T-cell (primary cell): ENCODE measurements at regions not wholly inside any gene's neighbourhood (a gene's known extent, or its start where the extent isn't known, plus 50 kb on each side); places are given as distances from the start of the nearest gene placed in this dataset.

Experiments used
- ATAC-seq, 4 experiments: fragments of 200-7000 bp in 3 of 4; fragments of 150-1000 bp in 1 of 4; cut with Tn5 transposase; replicated peaks in 1 of 4; 1 replicate in 3 of 4; 2 replicates in 1 of 4; pipeline ENCODE4 v1.10.0; 2021; ENCODE audit warnings: moderate library complexity in 3 of 4, mild to moderate bottlenecking in 2 of 4, moderate number of reproducible peaks in 1 of 4
- CTCF ChIA-PET, 2 donors: fragments of 300-600 bp; sonication (Branson Sonifier 250); formaldehyde crosslinking; loops; one replicate each; lab custom pipeline; 2022; ENCODE audit warnings: antibody characterized with exemption in 2 of 2; lab: Charles Lee
- POLR2A ChIA-PET, 2 donors: fragments of 300-600 bp; sonication (Branson Sonifier 250); formaldehyde crosslinking; loops; one replicate each; lab custom pipeline; 2022; ENCODE audit warnings: antibody characterized with exemption in 2 of 2; lab: Charles Lee
- DNase-seq, 35 experiments: peaks; one replicate each; pipeline versions ENCODE4 v3.0.0 to v3.0.0-alpha.2; 2013 to 2023
- H3K27ac ChIP-seq: one replicate; pipeline ENCODE4 v1.5.1; 2013; ENCODE audit warnings: low read length
- H3K27me3 ChIP-seq, 2 experiments: replicated peaks in 1 of 2; 1 replicate in 1 of 2; 2 replicates in 1 of 2; pipeline versions ENCODE4 v1.6.1 to v1.7.0; 2013; ENCODE audit warnings: low read length in 1 of 2, mixed read lengths in 1 of 2; ENCODE audit not compliant: control insufficient read depth in 2 of 2, insufficient read depth in 2 of 2; ENCODE audit errors: extremely low read depth in 1 of 2
- H3K36me3 ChIP-seq, 2 donors: 1 replicate in 1 of 2; 2 replicates in 1 of 2; pipeline versions ENCODE4 v1.6.1 to v1.7.0; 2013; ENCODE audit warnings: low read length in 1 of 2; ENCODE audit not compliant: control insufficient read depth in 2 of 2, insufficient read depth in 1 of 2; ENCODE audit errors: extremely low read depth in 1 of 2
- H3K4me1 ChIP-seq, 2 experiments: 1 replicate in 1 of 2; 2 replicates in 1 of 2; pipeline versions ENCODE4 v1.6.1 to v1.7.0; 2013; ENCODE audit warnings: low read length in 2 of 2, mixed read lengths in 1 of 2; ENCODE audit not compliant: insufficient read depth in 2 of 2, control insufficient read depth in 1 of 2; ENCODE audit errors: extremely low read depth in 1 of 2
- H3K4me3 ChIP-seq, 2 donors: 1 replicate in 1 of 2; 2 replicates in 1 of 2; pipeline versions ENCODE4 v1.5.1 to v1.7.0; 2013; ENCODE audit warnings: mild to moderate bottlenecking in 2 of 2, low read length in 1 of 2, moderate library complexity in 1 of 2; ENCODE audit not compliant: control insufficient read depth in 1 of 2; ENCODE audit errors: extremely low read depth in 1 of 2
- H3K9me3 ChIP-seq: 2 replicates; pipeline ENCODE4 v1.7.0; 2013
- H3K27ac Mint-ChIP-seq, 2 donors: one replicate each; pipeline ENCODE4 v1.8.0; 2020 to 2021; ENCODE audit warnings: mild to moderate bottlenecking in 2 of 2, mixed read lengths in 2 of 2
- H3K27me3 Mint-ChIP-seq, 2 donors: one replicate each; pipeline ENCODE4 v1.8.0; 2021 to 2022; ENCODE audit warnings: mixed read lengths in 2 of 2
- H3K36me3 Mint-ChIP-seq: one replicate; pipeline ENCODE4 v1.8.0; 2021; ENCODE audit warnings: mixed read lengths
- H3K4me1 Mint-ChIP-seq, 3 donors: one replicate each; pipeline ENCODE4 v1.8.0; 2020 to 2022; ENCODE audit warnings: mixed read lengths in 3 of 3, mild to moderate bottlenecking in 1 of 3
- H3K4me3 Mint-ChIP-seq, 3 donors: one replicate each; pipeline ENCODE4 v1.8.0; 2020 to 2022; ENCODE audit warnings: mild to moderate bottlenecking in 3 of 3, mixed read lengths in 3 of 3, moderate library complexity in 3 of 3
- H3K9me3 Mint-ChIP-seq, 3 donors: one replicate each; pipeline ENCODE4 v1.8.0; 2020 to 2022; ENCODE audit warnings: mixed read lengths in 3 of 3
- WGBS: methylation state at CpG from one replicate; pipeline ENCODE4 v1.1.5; 2013; ENCODE audit warnings: missing lambda C conversion rate; ENCODE audit not compliant: insufficient coverage; 5-methylcytosine and 5-hydroxymethylcytosine counted together

DNA sequence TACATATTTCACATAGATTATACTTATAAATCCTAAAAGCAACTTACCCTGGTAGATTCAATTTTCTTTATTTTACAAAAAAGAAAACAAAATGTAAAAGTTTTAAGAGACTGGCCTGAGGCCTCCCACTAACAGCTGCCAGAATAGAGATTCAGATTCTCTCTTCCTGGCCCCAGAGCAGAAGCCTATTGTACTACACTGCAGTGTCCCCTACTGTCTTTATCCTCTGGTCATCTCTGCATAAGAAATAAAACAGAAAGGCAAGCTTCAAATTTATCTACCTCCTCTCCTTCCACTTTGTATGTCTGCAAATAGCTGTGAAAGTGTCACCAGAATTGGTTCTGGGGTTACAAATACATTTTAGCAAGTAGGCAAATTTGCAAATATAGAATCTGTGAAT lies 1004.1 kb upstream of the PCDH9 start:
- Mint-ChIP-seq H3K4me3 (no peak overlapping the region), H3K27ac (no peak overlapping the region), H3K36me3 (no peaks in the 10 kb centered on the region), H3K4me1 (no peaks in the 10 kb centered on the region), H3K27me3 (no peaks in the 10 kb centered on the region), H3K9me3 (peaks cover 9 to 13% (median 12%) of the 10 kb centered on the region in 3 donors)
- H3K4me1 ChIP-seq: no peaks in the 10 kb centered on the region
- CTCF ChIA-PET: no interaction called here
- no peak for ATAC-seq
- no peak overlapping the region for H3K4me3 ChIP-seq
- no peaks in the 10 kb centered on the region for H3K27me3 ChIP-seq
- no peak for DNase-seq
- H3K9me3 ChIP-seq: no peaks in the 10 kb centered on the region
- no peak overlapping the region for H3K27ac ChIP-seq
- H3K36me3 ChIP-seq: no peaks in the 10 kb centered on the region
- POLR2A ChIA-PET: no interaction called here

DNA sequence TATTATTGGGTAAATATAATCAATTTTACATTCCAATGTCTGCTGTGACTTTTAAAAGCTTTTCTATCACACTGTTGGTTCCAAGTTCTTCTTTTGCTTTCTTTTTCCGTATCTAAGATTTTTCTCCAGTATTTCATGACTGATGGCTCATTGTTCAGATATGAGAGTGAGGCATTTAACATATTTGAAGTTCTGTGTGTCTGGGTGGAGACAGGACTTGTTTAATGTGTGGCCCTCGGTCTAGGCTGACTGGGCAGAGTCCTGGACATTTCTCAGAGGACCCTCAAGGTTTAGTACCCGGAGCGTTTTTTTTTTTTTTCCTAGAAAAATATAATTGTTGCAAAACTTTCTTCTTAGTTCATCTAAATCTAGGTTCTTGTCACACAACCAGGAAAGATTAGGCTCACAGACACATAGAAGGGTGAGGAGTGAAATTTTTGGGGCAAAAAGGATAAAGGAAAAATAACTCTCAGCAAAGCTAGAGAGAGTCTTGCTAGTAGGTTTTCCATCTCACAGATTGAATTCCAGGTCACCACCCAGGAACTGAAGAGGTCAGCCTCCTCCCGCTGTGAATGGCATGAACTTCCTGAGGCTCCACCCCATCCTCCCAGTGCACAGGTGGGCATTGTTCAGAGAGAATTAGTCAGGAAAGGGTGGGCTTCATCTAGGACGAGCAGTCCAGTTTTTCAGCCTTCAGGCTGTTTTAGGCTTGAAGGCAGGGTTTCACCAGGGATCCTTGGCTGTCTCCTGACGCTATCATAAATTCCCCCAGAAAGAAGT lies 1002.4 kb upstream of the PCDH9 start:
- H3K4me3 Mint-ChIP-seq: no peak overlapping the region
- DNase-seq (no peak), ATAC-seq (no peak)
- no peak overlapping the region for H3K27ac Mint-ChIP-seq
- H3K27me3 ChIP-seq: no peaks in the 10 kb centered on the region
- CTCF ChIA-PET: interaction anchor here in 1 of 2 donors (1.0 kb wide), 1 partner anchor 11 kb away, joined by 4 read pairs; no protein-coding TSS in a partner anchor
- H3K9me3 ChIP-seq: no peaks in the 10 kb centered on the region
- POLR2A ChIA-PET: no interaction called here
- no CpG with 5 or more reads among the region's 7 CpGs for WGBS
- H3K27ac ChIP-seq: no peak overlapping the region
- no peaks in the 10 kb centered on the region for H3K36me3 ChIP-seq
- H3K9me3 Mint-ChIP-seq: peaks cover 15 to 20% (median 18%) of the 10 kb centered on the region in 3 donors
- no peak overlapping the region for H3K4me3 ChIP-seq
- H3K27me3 Mint-ChIP-seq: no peaks in the 10 kb centered on the region
- H3K4me1 Mint-ChIP-seq: no peaks in the 10 kb centered on the region
- H3K4me1 ChIP-seq: no peaks in the 10 kb centered on the region
- H3K36me3 Mint-ChIP-seq: no peaks in the 10 kb centered on the region

DNA sequence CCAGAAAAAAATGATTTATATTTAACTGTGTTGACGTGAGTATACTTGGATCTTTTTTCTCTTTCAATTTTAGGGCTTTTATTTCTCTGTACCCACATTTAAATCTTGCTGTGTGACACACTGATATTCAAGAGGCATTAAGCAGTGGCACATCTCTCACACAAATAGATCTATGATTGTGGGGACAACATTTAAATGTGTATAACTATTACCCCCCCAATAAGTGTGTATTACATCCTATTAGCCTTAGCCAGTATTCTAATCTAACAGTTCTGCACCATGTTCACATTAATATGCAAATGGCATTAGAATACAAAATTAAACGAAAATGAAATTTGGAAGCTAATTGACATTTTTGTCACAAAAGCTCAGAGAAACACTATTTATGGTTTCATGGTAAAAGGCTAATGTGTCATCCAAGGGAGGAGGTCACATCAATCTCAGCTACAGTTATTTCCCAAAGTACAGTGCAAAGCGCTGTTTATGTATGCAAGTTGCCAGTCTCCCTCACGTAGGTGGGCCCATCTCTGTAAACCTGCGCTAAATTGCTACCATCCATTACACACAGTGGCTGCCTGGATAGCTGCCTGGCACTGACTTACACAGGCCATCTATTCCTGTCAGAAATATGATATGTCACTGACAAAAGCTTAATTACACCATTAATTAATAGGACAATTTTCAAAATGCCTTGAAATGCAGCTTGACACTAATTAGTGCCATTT lies 984.7 kb upstream of the PCDH9 start:
- no peaks in the 10 kb centered on the region for H3K36me3 Mint-ChIP-seq
- Histone ChIP-seq H3K4me3 (no peak overlapping the region), H3K27me3 (no peaks in the 10 kb centered on the region), H3K4me1 (no peaks in the 10 kb centered on the region), H3K9me3 (no peaks in the 10 kb centered on the region), H3K27ac (no peak overlapping the region), H3K36me3 (no peaks in the 10 kb centered on the region)
- H3K27ac Mint-ChIP-seq: no peak overlapping the region
- no peaks in the 10 kb centered on the region for H3K4me1 Mint-ChIP-seq
- no peak for DNase-seq
- ATAC-seq: no peak
- H3K27me3 Mint-ChIP-seq: no peaks in the 10 kb centered on the region
- POLR2A ChIA-PET: no interaction called here
- WGBS: 100% methylated on average over 3 of the region's 5 CpGs
- H3K4me3 Mint-ChIP-seq: no peak overlapping the region
- peaks cover 20 to 24% (median 20%) of the 10 kb centered on the region in 3 donors for H3K9me3 Mint-ChIP-seq
- CTCF ChIA-PET: no interaction called here

DNA sequence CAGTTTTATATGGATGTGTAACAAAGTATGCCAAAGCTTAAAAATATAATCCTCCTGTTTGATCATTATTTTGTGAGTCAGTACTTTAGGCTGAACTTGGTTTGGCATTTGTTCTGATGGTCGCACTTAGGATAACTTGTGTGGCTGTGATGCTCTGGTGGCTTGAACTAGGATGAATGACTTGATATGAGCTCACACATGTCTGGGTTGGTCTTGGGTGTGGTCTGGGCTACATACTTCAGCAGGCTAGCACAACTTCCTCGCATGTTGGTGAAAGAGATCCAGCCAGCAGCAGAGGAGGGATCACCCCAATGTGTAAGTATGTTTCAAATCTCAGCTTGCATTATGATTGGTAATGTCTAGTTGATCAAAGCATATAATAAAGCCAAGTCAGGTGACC lies 969.1 kb upstream of the PCDH9 start:
- no peaks in the 10 kb centered on the region for H3K4me1 ChIP-seq
- H3K9me3 Mint-ChIP-seq: peaks cover 9 to 14% (median 12%) of the 10 kb centered on the region in 3 donors
- H3K27ac Mint-ChIP-seq: no peak overlapping the region
- no peaks in the 10 kb centered on the region for H3K27me3 Mint-ChIP-seq
- ATAC-seq (no peak), DNase-seq (no peak)
- no peaks in the 10 kb centered on the region for H3K4me1 Mint-ChIP-seq
- H3K36me3 Mint-ChIP-seq: no peaks in the 10 kb centered on the region
- H3K4me3 ChIP-seq: no peak overlapping the region
- 92% methylated on average over 1 of the region's 2 CpGs for WGBS
- H3K9me3 ChIP-seq: no peaks in the 10 kb centered on the region
- no peaks in the 10 kb centered on the region for H3K36me3 ChIP-seq
- POLR2A ChIA-PET: no interaction called here
- H3K27ac ChIP-seq: no peak overlapping the region
- CTCF ChIA-PET: no interaction called here
- H3K4me3 Mint-ChIP-seq: no peak overlapping the region
- H3K27me3 ChIP-seq: no peaks in the 10 kb centered on the region

DNA sequence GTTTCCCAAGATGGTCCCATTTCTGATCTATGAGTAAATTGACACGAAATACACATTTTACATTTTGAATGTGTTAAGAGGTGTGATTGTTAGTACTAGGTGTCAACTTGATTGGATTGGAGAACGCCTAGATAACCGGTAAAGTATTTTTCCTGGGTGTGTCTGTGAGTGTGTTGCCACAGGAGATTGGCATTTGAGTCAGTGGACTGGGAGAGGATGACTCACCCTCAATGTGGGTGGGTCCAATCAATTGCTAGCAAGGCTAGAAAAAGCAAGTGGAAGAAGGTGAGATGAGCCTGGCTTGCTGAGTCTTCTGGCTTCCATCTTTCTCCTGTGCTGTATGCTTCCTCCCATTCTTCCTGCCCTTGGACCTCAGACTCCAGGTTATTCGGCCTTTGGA lies 960.7 kb upstream of the PCDH9 start:
- POLR2A ChIA-PET: no interaction called here
- no peaks in the 10 kb centered on the region for H3K27me3 Mint-ChIP-seq
- ATAC-seq (no peak), DNase-seq (no peak)
- H3K27ac Mint-ChIP-seq: no peak overlapping the region
- Histone ChIP-seq H3K4me1 (no peaks in the 10 kb centered on the region), H3K4me3 (no peak overlapping the region), H3K27ac (no peak overlapping the region), H3K9me3 (no peaks in the 10 kb centered on the region), H3K36me3 (no peaks in the 10 kb centered on the region), H3K27me3 (no peaks in the 10 kb centered on the region)
- H3K36me3 Mint-ChIP-seq: no peaks in the 10 kb centered on the region
- peaks cover 15 to 47% (median 18%) of the 10 kb centered on the region in 3 donors for H3K9me3 Mint-ChIP-seq
- CTCF ChIA-PET: no interaction called here
- no peak overlapping the region for H3K4me3 Mint-ChIP-seq
- no peaks in the 10 kb centered on the region for H3K4me1 Mint-ChIP-seq
- WGBS: 93% methylated on average over 3 of the region's 4 CpGs

DNA sequence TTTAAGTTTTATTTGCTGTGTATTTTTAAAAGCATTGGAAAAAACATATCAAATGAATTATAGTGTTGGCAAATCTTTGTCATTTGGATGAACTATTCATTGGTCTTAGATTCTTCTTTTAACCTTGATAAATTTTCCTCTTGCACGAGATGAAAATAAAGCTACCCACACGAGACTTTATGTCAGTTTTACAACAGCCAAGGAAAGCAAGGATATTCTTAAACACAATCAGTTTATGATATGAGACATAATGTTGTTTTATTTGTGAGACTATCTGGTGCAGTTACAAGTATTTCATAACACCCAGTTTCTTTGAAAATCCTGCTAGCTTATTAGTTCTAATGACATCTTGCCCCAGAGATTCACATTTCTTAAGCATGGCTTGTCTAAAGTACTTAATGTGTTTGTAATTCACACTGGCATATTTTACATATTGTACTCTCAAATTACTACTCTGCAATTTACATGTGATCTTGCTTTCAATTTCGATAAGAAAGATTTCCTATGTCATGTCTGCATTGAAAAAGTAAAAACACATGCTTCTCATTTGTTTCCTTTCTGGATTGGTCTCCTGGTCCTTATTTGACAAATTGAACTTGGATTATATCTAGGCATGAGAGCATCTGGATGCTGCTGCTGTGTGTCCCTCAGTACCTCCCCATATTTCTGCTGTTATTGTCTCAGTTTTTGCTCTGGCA lies 955.5 kb upstream of the PCDH9 start:
- no peaks in the 10 kb centered on the region for H3K36me3 Mint-ChIP-seq
- H3K9me3 Mint-ChIP-seq: peaks cover 12 to 31% (median 20%) of the 10 kb centered on the region in 3 donors
- CTCF ChIA-PET: no interaction called here
- WGBS: no CpG with 5 or more reads among the region's 3 CpGs
- H3K36me3 ChIP-seq: no peaks in the 10 kb centered on the region
- no peaks in the 10 kb centered on the region for H3K27me3 ChIP-seq
- H3K27ac Mint-ChIP-seq: no peak overlapping the region
- no peak overlapping the region for H3K27ac ChIP-seq
- H3K4me3 ChIP-seq: no peak overlapping the region
- DNase-seq (no peak), ATAC-seq (no peak)
- H3K4me1 Mint-ChIP-seq: no peaks in the 10 kb centered on the region
- POLR2A ChIA-PET: no interaction called here
- H3K27me3 Mint-ChIP-seq: no peaks in the 10 kb centered on the region
- no peaks in the 10 kb centered on the region for H3K4me1 ChIP-seq
- H3K9me3 ChIP-seq: no peaks in the 10 kb centered on the region
- no peak overlapping the region for H3K4me3 Mint-ChIP-seq
